HepG2 (cell line): ENCODE measurements at regions not wholly inside any gene's neighbourhood (a gene's known extent, or its start where the extent isn't known, plus 50 kb on each side); places are given as distances from the start of the nearest gene placed in this dataset.

ENCODE experiments used
- ATAC-seq: fragments of 200-7000 bp; cut with Tn5 transposase; 3 replicates; pipeline ENCODE4 v1.9.1; 2020; ENCODE audit warnings: mild to moderate bottlenecking, moderate library complexity
- BruUV-seq: library from RNA; stranded (reverse); fragments of 400-500 nt; replicated peaks from 2 replicates; lab custom pipeline; 2021; lab: Mats Ljungman, UMichigan
- CTCF ChIA-PET: fragments of 300-600 bp; formaldehyde crosslinking; extraction: SDS; loops from one replicate; lab custom pipeline; 2021; ENCODE audit warnings: low total read pairs, inconsistent platforms, low intra/inter-chr PET ratio; lab: Yijun Ruan, JAX
- POLR2A ChIA-PET: fragments of 350-600 bp; sonication (Branson Sonifier 250); formaldehyde crosslinking; loops from one replicate; lab custom pipeline; 2020; ENCODE audit warnings: antibody characterized with exemption, inconsistent platforms; lab: Yijun Ruan, JAX
- DNase-seq: peaks from one replicate; pipeline ENCODE4 v3.0.0-alpha.2; 2015; ENCODE audit warnings: low spot score
- FAIRE-seq: peaks from 3 replicates; lab custom pipeline; 2011; peaks lifted over from hg19 to GRCh38; lab: Jason Lieb, UNC
- H2AFZ ChIP-seq: one replicate; pipeline ENCODE4 v1.6.1; 2011; ENCODE audit warnings: low read length, inconsistent platforms
- H3K27ac ChIP-seq: fragments of 300-600 bp; 3 replicates; pipeline ENCODE4 v1.8.0; 2011; ENCODE audit warnings: mixed run types, mild to moderate bottlenecking, mixed read lengths, low read length, inconsistent platforms; ENCODE audit not compliant: insufficient read depth; ENCODE audit errors: extremely low read length
- H3K27me3 ChIP-seq, 2 experiments: fragments of 200-600 bp in 1 of 2; 2 replicates in 1 of 2; 3 replicates in 1 of 2; pipeline versions ENCODE4 v1.6.0 to v1.8.0; 2011; ENCODE audit warnings: low read length in 2 of 2, mild to moderate bottlenecking in 2 of 2, moderate library complexity in 2 of 2, inconsistent platforms in 1 of 2; ENCODE audit not compliant: insufficient read depth in 2 of 2, control insufficient read depth in 1 of 2
- H3K36me3 ChIP-seq, 2 experiments: fragments of 200-600 bp in 1 of 2; replicated peaks in 1 of 2; 2 replicates in 1 of 2; 3 replicates in 1 of 2; pipeline versions ENCODE4 v1.5.1 to v1.8.0; 2011; ENCODE audit warnings: low read length in 2 of 2, inconsistent platforms in 1 of 2; ENCODE audit not compliant: insufficient read depth in 2 of 2, control insufficient read depth in 1 of 2
- H3K4me1 ChIP-seq: 2 replicates; pipeline ENCODE4 v1.5.1; 2012; ENCODE audit warnings: low read length, inconsistent platforms; ENCODE audit not compliant: insufficient read depth
- H3K4me2 ChIP-seq: 2 replicates; pipeline ENCODE4 v1.6.0; 2011; ENCODE audit warnings: low read depth, low read length, inconsistent platforms
- H3K4me3 ChIP-seq, 3 experiments: fragments of 200-600 bp in 1 of 3; sonication (generic), shearing (Covaris generic) in 1 of 3; replicated peaks in 1 of 3; 2 replicates each; pipeline ENCODE4 v1.5.1; 2011 to 2016; ENCODE audit warnings: low read length in 3 of 3, inconsistent platforms in 2 of 3, low read depth in 2 of 3, mild to moderate bottlenecking in 2 of 3, control low read depth in 1 of 3, mixed read lengths in 1 of 3; ENCODE audit not compliant: insufficient read depth in 1 of 3
- H3K79me2 ChIP-seq: one replicate; pipeline ENCODE4 v1.6.1; 2011; ENCODE audit warnings: low read length, inconsistent platforms; ENCODE audit not compliant: insufficient read depth
- H3K9ac ChIP-seq: 2 replicates; pipeline ENCODE4 v1.6.0; 2011; ENCODE audit warnings: mild to moderate bottlenecking, low read depth, low read length, inconsistent platforms; ENCODE audit not compliant: insufficient read depth
- H3K9me3 ChIP-seq: 2 replicates; pipeline ENCODE4 v1.5.1; 2012; ENCODE audit warnings: mild to moderate bottlenecking, low read length
- H4K20me1 ChIP-seq: 2 replicates; pipeline ENCODE4 v1.6.0; 2011; ENCODE audit warnings: inconsistent platforms, mild to moderate bottlenecking, low read length, moderate library complexity; ENCODE audit not compliant: insufficient read depth
- ARID2 ChIP-seq: sonication (generic); formaldehyde crosslinking; IDR thresholded peaks from 2 replicates; pipeline ENCODE4 v1.8.1; 2022; ENCODE audit warnings: mild to moderate bottlenecking, missing genetic modification reagents, borderline replicate concordance
- ATM ChIP-seq: fragments of 450-650 bp; IDR thresholded peaks from 2 replicates; pipeline ENCODE4 v1.7.1; 2017; ENCODE audit warnings: mild to moderate bottlenecking, borderline replicate concordance
- BCL3 ChIP-seq: sonication (generic); formaldehyde crosslinking; IDR thresholded peaks from 2 replicates; pipeline ENCODE4 v1.5.1; 2020; ENCODE audit warnings: mild to moderate bottlenecking, missing genetic modification reagents, moderate library complexity
- CENPX ChIP-seq: sonication (generic); formaldehyde crosslinking; IDR thresholded peaks from 2 replicates; pipeline ENCODE4 v1.9.0; 2021; ENCODE audit warnings: mild to moderate bottlenecking, missing genetic modification reagents, moderate library complexity
- DDIT3 ChIP-seq: sonication (generic); formaldehyde crosslinking; IDR thresholded peaks from 2 replicates; pipeline ENCODE4 v1.4.0; 2020; ENCODE audit warnings: mild to moderate bottlenecking, missing genetic modification reagents
- HBP1 ChIP-seq: IDR thresholded peaks from 2 replicates; pipeline ENCODE4 v1.6.1; 2016; ENCODE audit warnings: low read depth, control low read depth
- HMG20B ChIP-seq: conservative IDR thresholded peaks from 2 replicates; pipeline ENCODE4 v1.6.1; 2016; ENCODE audit warnings: missing genetic modification reagents, missing compliant biosample characterization
- MAZ ChIP-seq, 2 experiments: sonication (generic) in 1 of 2; formaldehyde crosslinking in 1 of 2; IDR thresholded peaks; 2 replicates each; pipeline versions ENCODE4 v1.5.0 to v1.6.1; 2012 to 2020; ENCODE audit warnings: low read depth in 2 of 2, mild to moderate bottlenecking in 2 of 2, borderline replicate concordance in 1 of 2, improper control_type of control experiment in 1 of 2, low read length in 1 of 2, missing genetic modification reagents in 1 of 2, moderate library complexity in 1 of 2
- MBNL3 ChIP-seq: fragments of 250-450 bp; sonication (Bioruptor Pico); conservative IDR thresholded peaks from 2 replicates; pipeline ENCODE4 v1.8.0; 2022; ENCODE audit warnings: mild to moderate bottlenecking, inconsistent platforms
- NFRKB ChIP-seq: fragments of 450-650 bp; IDR thresholded peaks from 2 replicates; pipeline ENCODE4 v1.6.1; 2017
- TARDBP ChIP-seq: sonication (generic); formaldehyde crosslinking; IDR thresholded peaks from 2 replicates; pipeline ENCODE4 v1.8.0; 2022; ENCODE audit warnings: mild to moderate bottlenecking, missing genetic modification reagents
- ZBTB33 ChIP-seq: sonication (generic); formaldehyde crosslinking; IDR thresholded peaks from 2 replicates; pipeline ENCODE4 v1.4.0; 2020; ENCODE audit warnings: missing genetic modification reagents
- ZBTB34 ChIP-seq: sonication (generic); formaldehyde crosslinking; IDR thresholded peaks from 2 replicates; pipeline ENCODE4 v1.8.0; 2022; ENCODE audit warnings: mild to moderate bottlenecking, missing genetic modification reagents
- ZFP91 ChIP-seq: sonication (generic); formaldehyde crosslinking; IDR thresholded peaks from 2 replicates; pipeline ENCODE4 v1.9.0; 2022; ENCODE audit warnings: missing genetic modification reagents, mild to moderate bottlenecking, borderline replicate concordance
- ZNF160 ChIP-seq: sonication (generic); formaldehyde crosslinking; IDR thresholded peaks from 2 replicates; pipeline ENCODE4 v1.8.0; 2022; ENCODE audit warnings: mild to moderate bottlenecking, inconsistent platforms, missing genetic modification reagents
- WGBS: methylation state at CpG from one replicate; pipeline ENCODE4 v1.1.6; 2017; ENCODE audit warnings: low lambda C conversion rate; 5-methylcytosine and 5-hydroxymethylcytosine counted together
- in situ Hi-C: cut with HindIII; loops from 2 replicates; pipeline ENCODE4 v1.10.0; 2017; ENCODE audit warnings: low pct_unique_long_range_greater_than_20kb; ENCODE audit not compliant: extremely low pct_ligation_motif_present
- intact Hi-C: fragments of 100-400 bp; cut with micrococcal nuclease; formaldehyde crosslinking; loops from one replicate; pipeline ENCODE4 v1.10.0; 2022; ENCODE audit not compliant: unreplicated experiment

GRCh38 chr3:64895106-64895990, 207.5 kb upstream of the ADAMTS9 start:
- ATAC-seq = no peak
- Histone ChIP-seq H3K27me3 (no peaks in the 10 kb centered on the region), H3K4me3 (no peak overlapping the region), H4K20me1 (no peaks in the 10 kb centered on the region), H3K9ac (no peak overlapping the region), H3K4me1 (no peaks in the 10 kb centered on the region), H2AFZ (no peak overlapping the region), H3K79me2 (no peaks in the 10 kb centered on the region), H3K9me3 (no peaks in the 10 kb centered on the region), H3K27ac (no peak overlapping the region), H3K4me2 (no peak overlapping the region), H3K36me3 (no peaks in the 10 kb centered on the region)
- no peak for DNase-seq
- ChIA-PET POLR2A (no interaction called here), CTCF (no interaction called here)
- FAIRE-seq = no peak
- BruUV-seq = no TSS peak
- in situ Hi-C loops = no loop called here
- intact Hi-C loops = no loop called here
- 16% methylated on average over 6 of the region's 6 CpGs for WGBS
- TF ChIP-seq MBNL3 = no peak
- TF ChIP-seq MAZ (IDR thresholded peaks at IDR 0.05; ENCODE audit: borderline replicate concordance, low read depth, low read length) = no peak
- no peak for TF ChIP-seq MAZ (CRISPR knock-in tag; IDR thresholded peaks at IDR 0.05; ENCODE audit: low read depth)
- TF ChIP-seq ZBTB33 (CRISPR knock-in tag) = no peak
- no peak for TF ChIP-seq HBP1
- no peak for TF ChIP-seq ARID2 (CRISPR knock-in tag)
- no peak for TF ChIP-seq ZNF160 (CRISPR knock-in tag)
- TF ChIP-seq HMG20B (CRISPR knock-in tag) = no peak
- no peak for TF ChIP-seq NFRKB
- no peak for TF ChIP-seq CENPX (CRISPR knock-in tag)
- TF ChIP-seq ZFP91 (CRISPR knock-in tag) = no peak
- TF ChIP-seq ATM = no peak
- no peak for TF ChIP-seq BCL3 (CRISPR knock-in tag)
- TF ChIP-seq ZBTB34 (CRISPR knock-in tag) = no peak
- TF ChIP-seq DDIT3 (CRISPR knock-in tag) = no peak
- no peak for TF ChIP-seq TARDBP (CRISPR knock-in tag)
